HUES6 (cell line): ENCODE measurements at regions not wholly inside any gene's neighbourhood (a gene's known extent, or its start where the extent isn't known, plus 50 kb on each side); places are given as distances from the start of the nearest gene placed in this dataset.

Experiments used
- H3K27ac ChIP-seq: 2 replicates; pipeline ENCODE4 v1.7.0; 2013; ENCODE audit warnings: low read depth, mild to moderate bottlenecking, low read length, inconsistent platforms
- H3K27me3 ChIP-seq: 2 replicates; pipeline ENCODE4 v1.6.1; 2013; ENCODE audit warnings: low read length; ENCODE audit not compliant: control insufficient read depth, insufficient read depth
- H3K36me3 ChIP-seq: 2 replicates; pipeline ENCODE4 v1.6.1; 2013; ENCODE audit warnings: low read length; ENCODE audit not compliant: control insufficient read depth, insufficient read depth
- H3K4me1 ChIP-seq: 2 replicates; pipeline ENCODE4 v1.6.1; 2013; ENCODE audit warnings: low read length; ENCODE audit not compliant: control insufficient read depth, insufficient read depth
- H3K4me3 ChIP-seq: 2 replicates; pipeline ENCODE4 v1.5.1; 2013; ENCODE audit warnings: low read depth, low read length
- H3K9ac ChIP-seq: one replicate; pipeline ENCODE4 v1.6.1; 2013; ENCODE audit warnings: mild to moderate bottlenecking, low read length
- H3K9me3 ChIP-seq: 2 replicates; pipeline ENCODE4 v1.6.1; 2013; ENCODE audit warnings: low read depth, low read length; ENCODE audit not compliant: control insufficient read depth, insufficient read depth

DNA sequence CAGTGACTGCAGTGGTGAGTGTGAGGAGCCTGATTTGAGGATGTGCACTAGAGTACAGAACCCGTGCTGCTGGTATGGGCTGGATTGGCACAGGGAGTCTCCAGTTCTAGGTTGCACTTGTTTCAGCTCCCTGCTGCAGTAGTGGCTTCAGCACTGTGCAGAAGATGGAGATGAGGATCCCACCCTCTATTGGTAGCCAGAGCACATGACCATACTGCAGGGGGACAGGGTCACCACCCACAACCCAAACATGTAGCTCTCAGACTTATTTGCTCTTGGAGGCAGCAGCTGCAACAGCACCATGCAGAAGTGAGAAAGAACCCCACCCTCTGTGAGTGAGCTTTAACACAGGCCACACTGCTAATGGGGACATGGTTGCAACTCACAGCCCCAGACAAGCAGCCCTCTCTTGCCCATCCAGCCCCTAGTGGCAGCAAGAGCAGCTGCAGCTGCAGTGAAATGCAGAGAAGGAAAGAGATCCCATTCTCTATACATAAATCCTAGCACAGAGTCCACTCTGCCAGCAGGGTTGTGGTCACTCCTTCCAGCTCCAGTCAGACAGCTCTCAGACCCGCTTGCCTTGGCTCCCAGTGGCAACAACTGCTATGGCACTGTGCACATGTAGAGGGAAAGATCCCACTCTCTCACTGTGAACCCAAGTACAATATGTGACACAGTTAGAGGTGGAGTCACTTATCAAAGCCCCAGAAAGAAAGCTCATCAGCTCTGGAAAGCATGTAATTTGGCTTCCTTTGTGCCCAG is 51.4 kb upstream of the SCIN start:
- no peaks in the 10 kb centered on the region for H3K36me3 ChIP-seq
- H3K9ac ChIP-seq: no peak overlapping the region
- H3K27me3 ChIP-seq: no peaks in the 10 kb centered on the region
- H3K4me3 ChIP-seq: no peak overlapping the region
- H3K4me1 ChIP-seq: no peaks in the 10 kb centered on the region
- H3K9me3 ChIP-seq: peaks cover 7% of the 10 kb centered on the region; the same call in 1 of the 2 replicates
- no peak overlapping the region for H3K27ac ChIP-seq

DNA sequence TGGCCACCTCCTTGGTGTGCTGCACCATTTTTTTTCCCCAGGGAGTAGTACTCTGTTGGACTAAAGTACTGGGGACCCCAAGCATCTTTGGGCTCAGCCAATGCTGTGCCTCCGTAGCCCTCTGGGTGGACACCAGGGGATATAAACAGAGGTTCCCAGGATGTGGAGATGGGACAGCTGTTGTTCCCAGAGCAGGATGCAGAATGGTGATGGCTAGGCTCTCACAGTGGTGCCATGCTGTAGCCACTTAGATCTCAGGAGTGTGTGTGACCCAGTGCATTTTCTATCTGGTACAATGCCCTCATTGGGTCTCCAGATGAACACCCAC is 50.9 kb upstream of the SCIN start:
- Histone ChIP-seq H3K4me1 (no peaks in the 10 kb centered on the region), H3K27me3 (no peaks in the 10 kb centered on the region), H3K27ac (no peak overlapping the region), H3K9ac (no peak overlapping the region), H3K9me3 (peaks cover 7% of the 10 kb centered on the region; the same call in 1 of the 2 replicates), H3K4me3 (no peak overlapping the region), H3K36me3 (no peaks in the 10 kb centered on the region)
